DOHH2 (cell line): ENCODE measurements at regions not wholly inside any gene's neighbourhood (a gene's known extent, or its start where the extent isn't known, plus 50 kb on each side); places are given as distances from the start of the nearest gene placed in this dataset.

Source experiments
- EZH2phosphoT487 ChIP-seq: fragments of 200-600 bp; sonication (generic); IDR thresholded peaks from 2 replicates; pipeline ENCODE4 v1.6.1; 2017; ENCODE audit warnings: borderline replicate concordance, mild to moderate bottlenecking, antibody characterized with exemption, low read length, moderate library complexity, mixed read lengths
- TF ChIP-seq, protein P1 (sequence below): fragments of 200-600 bp; sonication (generic); IDR thresholded peaks from one replicate; pipeline ENCODE4 v1.5.1; 2014; ENCODE audit warnings: antibody characterized with exemption, mild to moderate bottlenecking, low read depth, low read length; ENCODE audit not compliant: poor library complexity, severe bottlenecking

DNA sequence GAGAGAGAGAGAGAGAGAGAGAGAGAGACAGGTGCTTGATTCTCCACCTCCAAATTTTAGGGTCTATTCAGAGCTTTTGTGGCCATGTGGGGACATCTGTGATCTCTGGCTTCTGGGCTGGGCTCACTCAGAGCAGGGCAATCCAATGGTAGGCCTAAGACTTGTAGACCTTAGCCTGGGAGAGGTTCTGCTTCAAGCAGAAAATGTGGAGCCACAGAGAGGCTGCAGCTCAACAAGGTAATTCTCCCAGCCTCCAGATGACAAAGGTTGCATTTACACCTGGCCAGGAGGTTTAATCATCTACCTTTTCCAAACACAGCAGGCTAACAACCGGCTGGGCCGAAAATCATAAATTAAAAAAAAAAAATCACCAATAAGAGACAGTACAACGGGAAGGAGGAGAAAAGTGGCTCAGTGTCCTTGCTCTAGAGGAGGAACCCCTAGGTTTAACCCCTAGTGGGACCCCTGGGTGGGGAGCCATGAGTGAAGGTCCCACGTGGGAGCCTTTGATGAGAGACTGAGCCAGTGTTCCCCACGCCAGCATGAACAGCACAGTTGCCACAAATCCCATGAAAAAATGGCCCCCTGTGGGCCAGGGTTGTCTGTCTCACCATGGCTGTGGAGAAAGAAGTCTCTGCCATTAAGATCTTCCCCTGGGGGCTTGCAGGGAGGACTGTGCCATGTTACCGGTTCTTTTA lies 124.0 kb upstream of the GATA6 start:
- TF ChIP-seq, protein P1, sequence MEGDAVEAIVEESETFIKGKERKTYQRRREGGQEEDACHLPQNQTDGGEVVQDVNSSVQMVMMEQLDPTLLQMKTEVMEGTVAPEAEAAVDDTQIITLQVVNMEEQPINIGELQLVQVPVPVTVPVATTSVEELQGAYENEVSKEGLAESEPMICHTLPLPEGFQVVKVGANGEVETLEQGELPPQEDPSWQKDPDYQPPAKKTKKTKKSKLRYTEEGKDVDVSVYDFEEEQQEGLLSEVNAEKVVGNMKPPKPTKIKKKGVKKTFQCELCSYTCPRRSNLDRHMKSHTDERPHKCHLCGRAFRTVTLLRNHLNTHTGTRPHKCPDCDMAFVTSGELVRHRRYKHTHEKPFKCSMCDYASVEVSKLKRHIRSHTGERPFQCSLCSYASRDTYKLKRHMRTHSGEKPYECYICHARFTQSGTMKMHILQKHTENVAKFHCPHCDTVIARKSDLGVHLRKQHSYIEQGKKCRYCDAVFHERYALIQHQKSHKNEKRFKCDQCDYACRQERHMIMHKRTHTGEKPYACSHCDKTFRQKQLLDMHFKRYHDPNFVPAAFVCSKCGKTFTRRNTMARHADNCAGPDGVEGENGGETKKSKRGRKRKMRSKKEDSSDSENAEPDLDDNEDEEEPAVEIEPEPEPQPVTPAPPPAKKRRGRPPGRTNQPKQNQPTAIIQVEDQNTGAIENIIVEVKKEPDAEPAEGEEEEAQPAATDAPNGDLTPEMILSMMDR, result no peak
- no peak for TF ChIP-seq EZH2phosphoT487
